ENCODE measurements at regions not wholly inside any gene's neighbourhood (a gene's known extent, or its start where the extent isn't known, plus 50 kb on each side); places are given as distances from the start of the nearest gene placed in this dataset.

GRCh38 chr10:33947544-33947943, 613.1 kb upstream of the NRP1 start:
- Histone ChIP-seq H3K36me3 (no peaks in the 10 kb centered on the region), H3K27ac (no peak overlapping the region), H3K4me3 (no peak overlapping the region), H3K4me1 (no peaks in the 10 kb centered on the region), H3K27me3 (ENCODE audit: low read depth) (no peaks in the 10 kb centered on the region), H3K9me3 (no peaks in the 10 kb centered on the region)
- TF ChIP-seq, protein P1, sequence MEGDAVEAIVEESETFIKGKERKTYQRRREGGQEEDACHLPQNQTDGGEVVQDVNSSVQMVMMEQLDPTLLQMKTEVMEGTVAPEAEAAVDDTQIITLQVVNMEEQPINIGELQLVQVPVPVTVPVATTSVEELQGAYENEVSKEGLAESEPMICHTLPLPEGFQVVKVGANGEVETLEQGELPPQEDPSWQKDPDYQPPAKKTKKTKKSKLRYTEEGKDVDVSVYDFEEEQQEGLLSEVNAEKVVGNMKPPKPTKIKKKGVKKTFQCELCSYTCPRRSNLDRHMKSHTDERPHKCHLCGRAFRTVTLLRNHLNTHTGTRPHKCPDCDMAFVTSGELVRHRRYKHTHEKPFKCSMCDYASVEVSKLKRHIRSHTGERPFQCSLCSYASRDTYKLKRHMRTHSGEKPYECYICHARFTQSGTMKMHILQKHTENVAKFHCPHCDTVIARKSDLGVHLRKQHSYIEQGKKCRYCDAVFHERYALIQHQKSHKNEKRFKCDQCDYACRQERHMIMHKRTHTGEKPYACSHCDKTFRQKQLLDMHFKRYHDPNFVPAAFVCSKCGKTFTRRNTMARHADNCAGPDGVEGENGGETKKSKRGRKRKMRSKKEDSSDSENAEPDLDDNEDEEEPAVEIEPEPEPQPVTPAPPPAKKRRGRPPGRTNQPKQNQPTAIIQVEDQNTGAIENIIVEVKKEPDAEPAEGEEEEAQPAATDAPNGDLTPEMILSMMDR (IDR thresholded peaks at IDR 0.05), result no peak
- ATAC-seq (no peak), DNase-seq (no peak)
- intact Hi-C loops (cut with DNase I), result no loop called here

- Histone ChIP-seq H3K27me3 (ENCODE audit: low read depth) (no peaks in the 10 kb centered on the region), H3K4me1 (no peaks in the 10 kb centered on the region), H3K4me3 (no peak overlapping the region), H3K27ac (no peak overlapping the region), H3K36me3 (no peaks in the 10 kb centered on the region), H3K9me3 (no peaks in the 10 kb centered on the region)
- intact Hi-C loops (cut with DNase I), result no loop called here
- DNase-seq, result no peak
- TF ChIP-seq, protein P1 (IDR thresholded peaks at IDR 0.05), result no peak
- no peak for ATAC-seq
Measured at GRCh38 chr10:33945051-33945450, 610.6 kb upstream of the NRP1 start.

DNA sequence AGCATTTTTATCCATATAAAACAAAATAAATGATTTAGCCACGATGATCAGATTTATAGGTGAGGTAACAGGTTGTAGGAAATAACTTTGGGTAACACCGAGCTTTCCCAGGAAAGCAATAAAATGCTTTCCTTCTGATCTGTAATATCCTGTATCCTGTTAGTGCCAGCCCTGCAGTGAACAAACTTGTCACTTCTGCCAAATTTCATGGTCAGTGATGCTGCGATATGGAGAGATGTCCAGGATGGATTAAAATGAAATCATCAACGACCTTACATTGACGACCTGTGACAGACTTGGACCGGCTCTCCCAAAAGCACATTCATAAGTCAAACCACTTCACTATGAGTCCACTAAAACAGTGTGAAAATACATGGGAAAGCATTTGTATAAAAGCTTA, 608.0 kb upstream of the NRP1 start:
- Histone ChIP-seq H3K27me3 (ENCODE audit: low read depth) (no peaks in the 10 kb centered on the region), H3K4me1 (no peaks in the 10 kb centered on the region), H3K27ac (no peak overlapping the region), H3K4me3 (no peak overlapping the region), H3K9me3 (no peaks in the 10 kb centered on the region), H3K36me3 (no peaks in the 10 kb centered on the region)
- TF ChIP-seq, protein P1 (IDR thresholded peaks at IDR 0.05), result no peak
- DNase-seq, result no peak
- ATAC-seq, result no peak
- intact Hi-C loops (cut with DNase I), result no loop called here

- intact Hi-C loops (cut with DNase I), result no loop called here
- Histone ChIP-seq H3K27ac (no peak overlapping the region), H3K4me1 (no peaks in the 10 kb centered on the region), H3K27me3 (ENCODE audit: low read depth) (no peaks in the 10 kb centered on the region), H3K9me3 (no peaks in the 10 kb centered on the region), H3K4me3 (no peak overlapping the region), H3K36me3 (no peaks in the 10 kb centered on the region)
- TF ChIP-seq, protein P1 (IDR thresholded peaks at IDR 0.05), result no peak
- ATAC-seq (no peak), DNase-seq (no peak)
Measured at GRCh38 chr10:33939892-33940291, 605.4 kb upstream of the NRP1 start.

- H3K27ac ChIP-seq, result no peak overlapping the region
- DNase-seq, result no peak
- no peaks in the 10 kb centered on the region for H3K27me3 ChIP-seq (ENCODE audit: low read depth)
- TF ChIP-seq, protein P1 (IDR thresholded peaks at IDR 0.05), result no peak
- no peak overlapping the region for H3K4me3 ChIP-seq
- intact Hi-C loops (cut with DNase I), result no loop called here
- H3K36me3 ChIP-seq, result no peaks in the 10 kb centered on the region
- no peaks in the 10 kb centered on the region for H3K9me3 ChIP-seq
- H3K4me1 ChIP-seq, result no peaks in the 10 kb centered on the region
- ATAC-seq, result no peak
Measured at GRCh38 chr10:33939410-33939809, 604.9 kb upstream of the NRP1 start.

DNA sequence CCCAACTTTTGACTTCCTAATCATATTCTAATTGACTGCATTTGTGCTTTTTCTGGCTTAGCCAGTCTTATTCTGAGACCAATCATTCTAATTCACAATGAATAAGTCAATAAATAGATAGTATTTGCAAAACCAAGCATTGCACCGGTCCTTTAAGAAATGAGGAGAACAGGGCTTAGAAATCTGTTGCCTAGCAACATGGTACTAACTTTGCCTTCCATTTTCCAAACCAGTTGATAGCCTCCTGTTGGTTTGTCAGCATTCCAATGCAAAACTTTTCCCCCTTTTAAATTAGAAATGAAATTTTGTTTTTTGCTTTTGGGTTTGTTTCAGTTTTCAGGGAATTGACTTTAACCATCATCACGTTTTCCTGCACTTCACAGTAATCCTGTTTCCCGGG, 603.5 kb upstream of the NRP1 start:
- Histone ChIP-seq H3K4me3 (no peak overlapping the region), H3K9me3 (no peaks in the 10 kb centered on the region), H3K27me3 (ENCODE audit: low read depth) (no peaks in the 10 kb centered on the region), H3K36me3 (no peaks in the 10 kb centered on the region), H3K4me1 (no peaks in the 10 kb centered on the region), H3K27ac (no peak overlapping the region)
- TF ChIP-seq, protein P1 (IDR thresholded peaks at IDR 0.05), result no peak
- no peak for ATAC-seq
- DNase-seq, result no peak
- intact Hi-C loops (cut with DNase I), result no loop called here

Data from lower lobe of right lung (tissue), 2 donors.